Retinal pigment epithelial cell (primary cell): ENCODE measurements at regions not wholly inside any gene's neighbourhood (a gene's known extent, or its start where the extent isn't known, plus 50 kb on each side); places are given as distances from the start of the nearest gene placed in this dataset.

Experiments used
- DNase-seq: peaks from one replicate; pipeline ENCODE4 v3.0.0-alpha.2; 2010; ENCODE audit warnings: low read depth
- H3K4me3 ChIP-seq: 2 replicates; pipeline ENCODE4 v1.5.1; 2011; ENCODE audit warnings: mild to moderate bottlenecking, low read length, control low read depth, moderate library complexity
- TF ChIP-seq, protein P1 (sequence below): conservative IDR thresholded peaks from 2 replicates; pipeline ENCODE4 v1.5.1; 2011; ENCODE audit warnings: low read depth, low read length, control low read depth, inconsistent platforms

GRCh38 chr7:125780153-125780552 is 850.5 kb upstream of the POT1 start:
- no peak for DNase-seq
- TF ChIP-seq, protein P1, sequence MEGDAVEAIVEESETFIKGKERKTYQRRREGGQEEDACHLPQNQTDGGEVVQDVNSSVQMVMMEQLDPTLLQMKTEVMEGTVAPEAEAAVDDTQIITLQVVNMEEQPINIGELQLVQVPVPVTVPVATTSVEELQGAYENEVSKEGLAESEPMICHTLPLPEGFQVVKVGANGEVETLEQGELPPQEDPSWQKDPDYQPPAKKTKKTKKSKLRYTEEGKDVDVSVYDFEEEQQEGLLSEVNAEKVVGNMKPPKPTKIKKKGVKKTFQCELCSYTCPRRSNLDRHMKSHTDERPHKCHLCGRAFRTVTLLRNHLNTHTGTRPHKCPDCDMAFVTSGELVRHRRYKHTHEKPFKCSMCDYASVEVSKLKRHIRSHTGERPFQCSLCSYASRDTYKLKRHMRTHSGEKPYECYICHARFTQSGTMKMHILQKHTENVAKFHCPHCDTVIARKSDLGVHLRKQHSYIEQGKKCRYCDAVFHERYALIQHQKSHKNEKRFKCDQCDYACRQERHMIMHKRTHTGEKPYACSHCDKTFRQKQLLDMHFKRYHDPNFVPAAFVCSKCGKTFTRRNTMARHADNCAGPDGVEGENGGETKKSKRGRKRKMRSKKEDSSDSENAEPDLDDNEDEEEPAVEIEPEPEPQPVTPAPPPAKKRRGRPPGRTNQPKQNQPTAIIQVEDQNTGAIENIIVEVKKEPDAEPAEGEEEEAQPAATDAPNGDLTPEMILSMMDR = no peak
- H3K4me3 ChIP-seq = no peak overlapping the region

GRCh38 chr7:125775317-125775716 is 845.7 kb upstream of the POT1 start:
- H3K4me3 ChIP-seq = no peak overlapping the region
- no peak for DNase-seq
- TF ChIP-seq, protein P1 = no peak

DNA sequence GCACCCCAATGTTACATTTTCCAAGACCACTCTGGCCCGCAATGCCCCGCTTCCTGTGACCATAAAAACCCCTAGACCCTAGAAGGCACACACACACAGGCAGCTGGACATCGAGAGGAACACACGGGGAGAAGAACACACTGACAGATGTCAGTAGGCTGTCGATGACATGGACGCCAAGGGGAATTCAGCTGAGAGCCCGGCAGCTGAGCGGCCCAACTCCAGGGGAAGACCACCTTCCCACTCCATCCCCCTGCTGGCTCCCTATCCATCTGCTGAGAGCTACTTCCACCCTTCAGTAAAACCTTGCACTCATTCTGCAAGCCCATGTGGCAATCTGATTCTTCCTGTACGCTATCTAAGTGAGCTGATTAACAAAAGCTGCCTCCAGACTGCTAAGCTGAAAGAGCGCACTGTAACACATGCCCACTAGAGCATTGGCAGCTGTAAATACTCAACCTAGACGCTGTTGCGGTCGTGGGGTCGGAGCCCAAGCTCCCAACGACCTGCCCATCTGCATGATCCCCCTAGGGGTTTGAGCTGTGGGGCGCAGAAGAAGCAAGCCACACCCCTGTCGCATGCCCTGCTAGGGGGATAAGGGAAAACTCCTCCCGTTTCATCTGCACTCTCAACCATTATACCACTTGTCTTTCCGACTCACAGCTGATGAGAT is 843.6 kb upstream of the POT1 start:
- DNase-seq = no peak
- H3K4me3 ChIP-seq = no peak overlapping the region
- TF ChIP-seq, protein P1 = no peak

- TF ChIP-seq, protein P1 = no peak
- no peak for DNase-seq
- H3K4me3 ChIP-seq = no peak overlapping the region
These were observed 818.3 kb upstream of the POT1 start for GRCh38 chr7:125747966-125748365.

DNA sequence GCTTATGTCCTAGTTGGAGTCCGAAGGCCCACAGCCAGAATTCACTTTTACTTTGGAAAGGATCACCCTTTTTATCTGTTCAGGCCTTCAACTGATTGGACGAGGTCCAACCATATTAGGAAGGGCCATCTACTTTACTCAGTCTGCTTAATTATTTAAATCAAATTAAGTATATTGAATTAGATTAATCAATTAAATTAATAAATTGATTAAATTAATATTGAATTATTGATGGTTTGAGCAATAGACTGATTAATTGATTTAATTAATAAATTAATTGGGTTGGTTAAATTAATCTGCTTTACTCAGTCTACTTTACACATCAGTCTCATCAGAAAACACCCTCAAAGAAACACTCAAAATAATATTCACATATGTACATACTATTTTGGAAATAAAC is 816.9 kb upstream of the POT1 start:
- no peak for DNase-seq

DNA sequence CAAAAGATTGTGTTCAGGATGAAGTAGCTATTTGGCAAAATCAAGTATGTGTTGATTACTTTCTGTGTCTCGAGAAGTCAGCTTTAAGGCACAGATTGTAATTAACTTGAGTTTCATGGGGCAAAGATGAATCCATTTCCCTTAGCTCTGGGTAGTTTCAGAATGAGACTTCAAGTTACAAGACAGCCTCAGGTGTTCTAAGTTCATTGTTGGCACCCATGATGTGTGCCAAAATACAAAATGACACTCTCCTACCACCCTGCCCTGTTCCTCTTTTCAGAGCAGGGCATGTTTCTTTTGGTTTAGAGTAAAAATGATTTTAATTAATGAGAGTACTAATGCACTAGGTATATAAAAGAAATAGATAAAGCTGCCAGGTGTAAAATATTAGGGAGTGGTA is 797.6 kb upstream of the POT1 start:
- H3K4me3 ChIP-seq = no peak overlapping the region
- TF ChIP-seq, protein P1 = no peak
- DNase-seq = no peak

More for the DNA sequence above, 816.9 kb upstream of the POT1 start:
- no peak overlapping the region for H3K4me3 ChIP-seq
- TF ChIP-seq, protein P1 = no peak

- H3K4me3 ChIP-seq = no peak overlapping the region
- no peak for DNase-seq
- TF ChIP-seq, protein P1 = no peak
These were observed 766.0 kb upstream of the POT1 start for GRCh38 chr7:125695626-125696025.
